Breast epithelium (tissue), 3 donors: ENCODE measurements at regions not wholly inside any gene's neighbourhood (a gene's known extent, or its start where the extent isn't known, plus 50 kb on each side); places are given as distances from the start of the nearest gene placed in this dataset.

ENCODE experiments used
- POLR2A ChIP-seq: fragments of 450-650 bp; IDR thresholded peaks from one replicate; pipeline ENCODE4 v1.6.1; 2016; ENCODE audit warnings: antibody characterized with exemption, mild to moderate bottlenecking, moderate library complexity
- TF ChIP-seq, protein P1 (sequence below), 3 donors: fragments of 450-650 bp; IDR thresholded peaks; one replicate each; pipeline ENCODE4 v1.5.1; 2016 to 2017; ENCODE audit warnings: antibody characterized with exemption in 3 of 3, mild to moderate bottlenecking in 3 of 3, moderate library complexity in 3 of 3

DNA sequence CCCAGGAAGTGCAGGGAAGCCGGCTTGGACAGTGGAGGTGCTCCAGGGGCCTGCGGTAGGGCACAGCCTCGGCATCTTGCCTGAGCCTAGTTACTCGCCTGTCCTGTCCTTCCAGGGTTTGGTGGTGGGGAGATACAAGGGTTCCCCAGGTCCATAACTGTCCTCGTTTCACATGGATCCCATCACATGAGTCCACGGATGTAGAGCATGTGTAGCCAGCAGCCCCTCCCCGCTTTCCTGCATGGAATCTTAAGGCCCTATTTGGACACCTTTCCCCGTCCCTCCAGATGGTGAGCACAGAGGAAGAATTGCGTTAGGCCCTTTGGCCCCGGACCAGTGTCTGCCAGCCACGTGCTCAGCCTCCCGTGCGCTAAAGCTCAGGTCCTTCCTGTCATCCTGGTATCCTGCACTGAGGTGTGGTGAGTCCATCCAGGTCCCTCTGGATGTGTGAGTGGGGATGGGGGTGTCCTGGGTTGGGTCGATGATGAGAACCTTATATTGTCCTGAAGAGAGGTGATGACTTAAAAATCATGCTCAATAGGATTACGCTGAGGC is 230.4 kb downstream of the SNRPN start:
- TF ChIP-seq POLR2A, result no peak
- TF ChIP-seq, protein P1, sequence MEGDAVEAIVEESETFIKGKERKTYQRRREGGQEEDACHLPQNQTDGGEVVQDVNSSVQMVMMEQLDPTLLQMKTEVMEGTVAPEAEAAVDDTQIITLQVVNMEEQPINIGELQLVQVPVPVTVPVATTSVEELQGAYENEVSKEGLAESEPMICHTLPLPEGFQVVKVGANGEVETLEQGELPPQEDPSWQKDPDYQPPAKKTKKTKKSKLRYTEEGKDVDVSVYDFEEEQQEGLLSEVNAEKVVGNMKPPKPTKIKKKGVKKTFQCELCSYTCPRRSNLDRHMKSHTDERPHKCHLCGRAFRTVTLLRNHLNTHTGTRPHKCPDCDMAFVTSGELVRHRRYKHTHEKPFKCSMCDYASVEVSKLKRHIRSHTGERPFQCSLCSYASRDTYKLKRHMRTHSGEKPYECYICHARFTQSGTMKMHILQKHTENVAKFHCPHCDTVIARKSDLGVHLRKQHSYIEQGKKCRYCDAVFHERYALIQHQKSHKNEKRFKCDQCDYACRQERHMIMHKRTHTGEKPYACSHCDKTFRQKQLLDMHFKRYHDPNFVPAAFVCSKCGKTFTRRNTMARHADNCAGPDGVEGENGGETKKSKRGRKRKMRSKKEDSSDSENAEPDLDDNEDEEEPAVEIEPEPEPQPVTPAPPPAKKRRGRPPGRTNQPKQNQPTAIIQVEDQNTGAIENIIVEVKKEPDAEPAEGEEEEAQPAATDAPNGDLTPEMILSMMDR (IDR thresholded peaks at IDR 0.05), result no peak
